GM23338 (cell line): ENCODE measurements at regions not wholly inside any gene's neighbourhood (a gene's known extent, or its start where the extent isn't known, plus 50 kb on each side); places are given as distances from the start of the nearest gene placed in this dataset.

ENCODE experiments used
- ATAC-seq: fragments of 200-7000 bp; cut with Tn5 transposase; 3 replicates; pipeline ENCODE4 v1.9.1; 2020
- DNase-seq: peaks from one replicate; pipeline ENCODE4 v3.0.0-alpha.2; 2015; ENCODE audit warnings: low spot score
- H2AFZ ChIP-seq: fragments of 200-600 bp; sonication (generic); 2 replicates; pipeline ENCODE4 v1.8.0; 2016; ENCODE audit warnings: antibody characterized with exemption, mild to moderate bottlenecking, moderate library complexity
- H3F3A ChIP-seq: fragments of 200-600 bp; sonication (generic); replicated peaks from 2 replicates; pipeline ENCODE4 v1.8.0; 2017; ENCODE audit warnings: antibody characterized with exemption, mixed run types, low read depth
- H3K27ac ChIP-seq: fragments of 200-600 bp; sonication (generic); 2 replicates; pipeline ENCODE4 v1.6.1; 2016; ENCODE audit warnings: low read depth
- H3K27me3 ChIP-seq: fragments of 200-600 bp; sonication (generic); 2 replicates; pipeline ENCODE4 v1.8.0; 2016; ENCODE audit warnings: mild to moderate bottlenecking, mixed run types, moderate library complexity; ENCODE audit not compliant: insufficient read depth
- H3K36me3 ChIP-seq: fragments of 200-600 bp; sonication (generic); 2 replicates; pipeline ENCODE4 v1.8.0; 2016; ENCODE audit warnings: mild to moderate bottlenecking; ENCODE audit not compliant: insufficient read depth
- H3K4me1 ChIP-seq: fragments of 200-600 bp; sonication (generic); 2 replicates; pipeline ENCODE4 v1.8.0; 2016; ENCODE audit warnings: mild to moderate bottlenecking, moderate library complexity; ENCODE audit not compliant: insufficient read depth
- H3K4me2 ChIP-seq: fragments of 200-600 bp; sonication (generic); 2 replicates; pipeline ENCODE4 v1.7.1; 2017; ENCODE audit warnings: mixed run types
- H3K4me3 ChIP-seq: fragments of 200-600 bp; sonication (generic); 2 replicates; pipeline ENCODE4 v1.6.1; 2016; ENCODE audit warnings: mixed run types
- H3K79me2 ChIP-seq: fragments of 200-600 bp; sonication (generic); replicated peaks from 2 replicates; pipeline ENCODE4 v1.8.0; 2017; ENCODE audit warnings: mild to moderate bottlenecking; ENCODE audit not compliant: insufficient read depth
- H3K9me2 ChIP-seq: fragments of 200-600 bp; sonication (generic); 2 replicates; pipeline ENCODE4 v1.8.0; 2017; ENCODE audit not compliant: insufficient read depth
- H4K20me1 ChIP-seq: fragments of 200-600 bp; sonication (generic); replicated peaks from 2 replicates; pipeline ENCODE4 v1.8.0; 2017; ENCODE audit warnings: mild to moderate bottlenecking; ENCODE audit not compliant: insufficient read depth
- H3K27ac Mint-ChIP-seq: 2 replicates; pipeline ENCODE4 v1.8.0; 2020; ENCODE audit warnings: inconsistent platforms, mild to moderate bottlenecking, moderate library complexity, mixed read lengths
- H3K27me3 Mint-ChIP-seq: 3 replicates; pipeline ENCODE4 v1.8.0; 2022; ENCODE audit warnings: low read depth, mild to moderate bottlenecking, moderate library complexity, mixed read lengths, inconsistent platforms; ENCODE audit not compliant: insufficient read depth, poor library complexity
- H3K36me3 Mint-ChIP-seq: 3 replicates; pipeline ENCODE4 v1.8.0; 2021; ENCODE audit warnings: low read depth, mild to moderate bottlenecking, inconsistent platforms, moderate library complexity, mixed read lengths
- H3K4me1 Mint-ChIP-seq: 3 replicates; pipeline ENCODE4 v1.8.0; 2020; ENCODE audit warnings: mild to moderate bottlenecking, inconsistent platforms, mixed read lengths
- H3K4me3 Mint-ChIP-seq: 3 replicates; pipeline ENCODE4 v1.8.0; 2021; ENCODE audit warnings: moderate library complexity, mild to moderate bottlenecking, inconsistent platforms, mixed read lengths
- H3K9me3 Mint-ChIP-seq: 3 replicates; pipeline ENCODE4 v1.8.0; 2020; ENCODE audit warnings: moderate library complexity, mild to moderate bottlenecking, inconsistent platforms, mixed read lengths
- EZH2 ChIP-seq: fragments of 200-600 bp; sonication (generic); IDR thresholded peaks from one replicate; pipeline ENCODE4 v1.8.0; 2017; ENCODE audit warnings: antibody characterized with exemption, mild to moderate bottlenecking, low read depth; ENCODE audit not compliant: unreplicated experiment
- EZH2phosphoT487 ChIP-seq: fragments of 200-600 bp; sonication (generic); IDR thresholded peaks from one replicate; pipeline ENCODE4 v1.8.1; 2018; ENCODE audit warnings: antibody characterized with exemption; ENCODE audit not compliant: unreplicated experiment
- JUNB ChIP-seq: IDR thresholded peaks from one replicate; pipeline ENCODE4 v1.6.1; 2016; ENCODE audit warnings: antibody characterized with exemption; ENCODE audit not compliant: unreplicated experiment
- NANOG ChIP-seq: IDR thresholded peaks from 2 replicates; pipeline ENCODE4 v1.6.1; 2016; ENCODE audit warnings: antibody characterized with exemption, borderline replicate concordance
- STAT1 ChIP-seq: IDR thresholded peaks from one replicate; pipeline ENCODE4 v1.6.1; 2016; ENCODE audit warnings: antibody characterized with exemption; ENCODE audit not compliant: unreplicated experiment
- ZNF114 ChIP-seq: fragments of 250-450 bp; sonication (Bioruptor Pico); IDR thresholded peaks from 2 replicates; pipeline ENCODE4 v1.5.0; 2020; ENCODE audit warnings: mild to moderate bottlenecking, moderate library complexity
- ZNF331 ChIP-seq: fragments of 250-450 bp; sonication (Bioruptor Pico); IDR thresholded peaks from 2 replicates; pipeline ENCODE4 v1.5.0; 2020; ENCODE audit warnings: low read depth, mild to moderate bottlenecking, moderate library complexity
- TF ChIP-seq, protein P1 (sequence below): IDR thresholded peaks from 2 replicates; pipeline ENCODE4 v1.6.1; 2016; ENCODE audit warnings: antibody characterized with exemption
- TF ChIP-seq, protein P2 (sequence below): IDR thresholded peaks from one replicate; pipeline ENCODE4 v1.6.1; 2018; ENCODE audit warnings: antibody characterized with exemption; ENCODE audit not compliant: unreplicated experiment
- TF ChIP-seq, protein P3 (sequence below), 2 experiments: fragments of 200-600 bp in 1 of 2; sonication (generic) in 1 of 2; conservative IDR thresholded peaks; 2 replicates each; pipeline versions ENCODE4 v1.5.1 to v1.6.1; 2016 to 2017; ENCODE audit warnings: antibody characterized with exemption in 2 of 2, low read depth in 2 of 2, mild to moderate bottlenecking in 2 of 2, moderate library complexity in 1 of 2

DNA sequence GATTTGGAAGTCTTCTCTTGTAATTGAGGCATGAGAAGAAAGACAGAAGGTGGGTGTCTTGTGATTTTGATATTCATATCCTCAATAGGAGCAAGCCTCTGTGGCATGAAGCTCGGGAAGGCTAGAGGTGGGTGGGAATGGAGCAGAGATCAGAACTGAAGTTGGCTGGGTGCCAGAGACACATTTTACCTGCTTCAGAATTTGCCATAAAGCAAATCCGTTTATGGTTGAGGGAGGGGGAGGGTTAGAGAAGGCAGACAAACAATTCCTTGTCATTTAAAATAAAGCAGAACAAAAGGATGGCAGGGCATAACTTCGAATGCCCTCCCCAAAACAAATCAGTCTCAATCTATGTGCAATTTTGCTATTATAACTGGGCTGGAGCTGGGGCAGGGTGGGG, 305.9 kb downstream of the KLF5 start (continued):
- TF ChIP-seq NANOG, result no peak
- TF ChIP-seq, protein P1, sequence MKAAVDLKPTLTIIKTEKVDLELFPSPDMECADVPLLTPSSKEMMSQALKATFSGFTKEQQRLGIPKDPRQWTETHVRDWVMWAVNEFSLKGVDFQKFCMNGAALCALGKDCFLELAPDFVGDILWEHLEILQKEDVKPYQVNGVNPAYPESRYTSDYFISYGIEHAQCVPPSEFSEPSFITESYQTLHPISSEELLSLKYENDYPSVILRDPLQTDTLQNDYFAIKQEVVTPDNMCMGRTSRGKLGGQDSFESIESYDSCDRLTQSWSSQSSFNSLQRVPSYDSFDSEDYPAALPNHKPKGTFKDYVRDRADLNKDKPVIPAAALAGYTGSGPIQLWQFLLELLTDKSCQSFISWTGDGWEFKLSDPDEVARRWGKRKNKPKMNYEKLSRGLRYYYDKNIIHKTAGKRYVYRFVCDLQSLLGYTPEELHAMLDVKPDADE, result no peak
- TF ChIP-seq STAT1, result no peak
- no peak for TF ChIP-seq EZH2
- no peak for TF ChIP-seq EZH2phosphoT487
- TF ChIP-seq, protein P2, sequence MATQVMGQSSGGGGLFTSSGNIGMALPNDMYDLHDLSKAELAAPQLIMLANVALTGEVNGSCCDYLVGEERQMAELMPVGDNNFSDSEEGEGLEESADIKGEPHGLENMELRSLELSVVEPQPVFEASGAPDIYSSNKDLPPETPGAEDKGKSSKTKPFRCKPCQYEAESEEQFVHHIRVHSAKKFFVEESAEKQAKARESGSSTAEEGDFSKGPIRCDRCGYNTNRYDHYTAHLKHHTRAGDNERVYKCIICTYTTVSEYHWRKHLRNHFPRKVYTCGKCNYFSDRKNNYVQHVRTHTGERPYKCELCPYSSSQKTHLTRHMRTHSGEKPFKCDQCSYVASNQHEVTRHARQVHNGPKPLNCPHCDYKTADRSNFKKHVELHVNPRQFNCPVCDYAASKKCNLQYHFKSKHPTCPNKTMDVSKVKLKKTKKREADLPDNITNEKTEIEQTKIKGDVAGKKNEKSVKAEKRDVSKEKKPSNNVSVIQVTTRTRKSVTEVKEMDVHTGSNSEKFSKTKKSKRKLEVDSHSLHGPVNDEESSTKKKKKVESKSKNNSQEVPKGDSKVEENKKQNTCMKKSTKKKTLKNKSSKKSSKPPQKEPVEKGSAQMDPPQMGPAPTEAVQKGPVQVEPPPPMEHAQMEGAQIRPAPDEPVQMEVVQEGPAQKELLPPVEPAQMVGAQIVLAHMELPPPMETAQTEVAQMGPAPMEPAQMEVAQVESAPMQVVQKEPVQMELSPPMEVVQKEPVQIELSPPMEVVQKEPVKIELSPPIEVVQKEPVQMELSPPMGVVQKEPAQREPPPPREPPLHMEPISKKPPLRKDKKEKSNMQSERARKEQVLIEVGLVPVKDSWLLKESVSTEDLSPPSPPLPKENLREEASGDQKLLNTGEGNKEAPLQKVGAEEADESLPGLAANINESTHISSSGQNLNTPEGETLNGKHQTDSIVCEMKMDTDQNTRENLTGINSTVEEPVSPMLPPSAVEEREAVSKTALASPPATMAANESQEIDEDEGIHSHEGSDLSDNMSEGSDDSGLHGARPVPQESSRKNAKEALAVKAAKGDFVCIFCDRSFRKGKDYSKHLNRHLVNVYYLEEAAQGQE, result no peak
- TF ChIP-seq JUNB, result no peak
- TF ChIP-seq ZNF114 (CRISPR knock-in tag), result no peak
- TF ChIP-seq, protein P3, sequence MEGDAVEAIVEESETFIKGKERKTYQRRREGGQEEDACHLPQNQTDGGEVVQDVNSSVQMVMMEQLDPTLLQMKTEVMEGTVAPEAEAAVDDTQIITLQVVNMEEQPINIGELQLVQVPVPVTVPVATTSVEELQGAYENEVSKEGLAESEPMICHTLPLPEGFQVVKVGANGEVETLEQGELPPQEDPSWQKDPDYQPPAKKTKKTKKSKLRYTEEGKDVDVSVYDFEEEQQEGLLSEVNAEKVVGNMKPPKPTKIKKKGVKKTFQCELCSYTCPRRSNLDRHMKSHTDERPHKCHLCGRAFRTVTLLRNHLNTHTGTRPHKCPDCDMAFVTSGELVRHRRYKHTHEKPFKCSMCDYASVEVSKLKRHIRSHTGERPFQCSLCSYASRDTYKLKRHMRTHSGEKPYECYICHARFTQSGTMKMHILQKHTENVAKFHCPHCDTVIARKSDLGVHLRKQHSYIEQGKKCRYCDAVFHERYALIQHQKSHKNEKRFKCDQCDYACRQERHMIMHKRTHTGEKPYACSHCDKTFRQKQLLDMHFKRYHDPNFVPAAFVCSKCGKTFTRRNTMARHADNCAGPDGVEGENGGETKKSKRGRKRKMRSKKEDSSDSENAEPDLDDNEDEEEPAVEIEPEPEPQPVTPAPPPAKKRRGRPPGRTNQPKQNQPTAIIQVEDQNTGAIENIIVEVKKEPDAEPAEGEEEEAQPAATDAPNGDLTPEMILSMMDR (conservative IDR thresholded peaks at IDR 0.05; ENCODE audit: low read depth in 2 of 2), result no peak
- TF ChIP-seq ZNF331 (CRISPR knock-in tag), result no peak

DNA sequence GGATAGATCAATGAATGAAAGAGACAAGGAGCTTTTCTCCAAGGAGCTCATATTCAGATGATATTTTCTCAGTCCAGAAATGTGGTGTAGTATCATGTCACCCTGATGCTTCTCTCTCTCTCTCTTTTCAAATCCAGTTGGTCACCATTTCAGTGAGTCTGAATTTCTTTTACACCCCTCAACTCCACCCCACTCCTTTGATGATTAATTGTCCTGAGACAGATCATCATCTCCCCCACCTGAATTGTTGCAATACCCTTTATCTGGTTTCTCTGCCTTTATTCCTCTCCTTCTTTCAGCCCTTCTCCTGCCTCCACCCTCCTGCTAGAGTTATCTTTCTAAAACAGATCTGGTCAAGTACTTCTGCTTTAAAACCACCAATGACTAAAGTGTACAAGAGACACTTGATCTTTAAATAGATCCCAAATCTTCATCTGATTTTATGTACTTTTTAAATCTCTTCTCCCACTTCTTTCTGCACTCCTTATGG, 299.8 kb downstream of the KLF5 start:
- DNase-seq, result no peak
- no peaks in the 10 kb centered on the region for H3K4me1 ChIP-seq
- ATAC-seq, result no peak
- no peak overlapping the region for H3K4me3 ChIP-seq
- Mint-ChIP-seq H3K4me1 (no peaks in the 10 kb centered on the region), H3K36me3 (no peaks in the 10 kb centered on the region), H3K4me3 (no peak overlapping the region), H3K27ac (no peak overlapping the region), H3K27me3 (no peaks in the 10 kb centered on the region), H3K9me3 (no peaks in the 10 kb centered on the region)
- H2AFZ ChIP-seq, result no peak overlapping the region
- no peaks in the 10 kb centered on the region for H3K79me2 ChIP-seq
- peaks cover 5% of the 10 kb centered on the region; the same call in 1 of the 2 replicates for H3K9me2 ChIP-seq
- no peaks in the 10 kb centered on the region for H3K27me3 ChIP-seq
- H3F3A ChIP-seq, result no peaks in the 10 kb centered on the region
- no peak overlapping the region for H3K27ac ChIP-seq
- no peak overlapping the region for H3K4me2 ChIP-seq
- no peaks in the 10 kb centered on the region for H3K36me3 ChIP-seq
- H4K20me1 ChIP-seq, result no peaks in the 10 kb centered on the region
- TF ChIP-seq ZNF114 (CRISPR knock-in tag) (no peak), EZH2 (no peak), JUNB (no peak)
- TF ChIP-seq, protein P3 (conservative IDR thresholded peaks at IDR 0.05; ENCODE audit: low read depth in 2 of 2), result no peak
